Gastroesophageal sphincter (tissue), 4 donors: ENCODE measurements at regions not wholly inside any gene's neighbourhood (a gene's known extent, or its start where the extent isn't known, plus 50 kb on each side); places are given as distances from the start of the nearest gene placed in this dataset.

ENCODE experiments used
- ATAC-seq: fragments of 150-250 bp; one replicate; pipeline ENCODE4 v1.9.1; 2016; ENCODE audit warnings: mild to moderate bottlenecking, moderate library complexity
- H3K27ac ChIP-seq, 4 donors: fragments of 200-600 bp; sonication (generic) in 3 of 4; 1 replicate in 3 of 4; 2 replicates in 1 of 4; pipeline ENCODE4 v1.5.1; 2016 to 2019
- H3K27me3 ChIP-seq: fragments of 200-600 bp; sonication (generic); one replicate; pipeline ENCODE4 v1.5.1; 2019
- H3K36me3 ChIP-seq, 2 donors: fragments of 200-600 bp; sonication (generic); one replicate each; pipeline ENCODE4 v1.5.1; 2019; ENCODE audit warnings: control low read depth in 1 of 2
- H3K4me1 ChIP-seq, 3 donors: fragments of 200-600 bp; sonication (generic); 1 replicate in 2 of 3; 2 replicates in 1 of 3; pipeline ENCODE4 v1.5.1; 2016 to 2019; ENCODE audit warnings: control low read depth in 2 of 3
- H3K4me3 ChIP-seq, 2 donors: fragments of 200-600 bp; sonication (generic); one replicate each; pipeline ENCODE4 v1.5.1; 2019; ENCODE audit warnings: mild to moderate bottlenecking in 1 of 2, moderate library complexity in 1 of 2
- H3K9me3 ChIP-seq, 3 donors: fragments of 200-600 bp; sonication (generic); one replicate each; pipeline ENCODE4 v1.5.1; 2017 to 2019; ENCODE audit warnings: control low read depth in 2 of 3
- CTCF ChIP-seq, 4 experiments: fragments of 200-600 bp in 2 of 4; fragments of 450-650 bp in 2 of 4; sonication (generic) in 1 of 4; IDR thresholded peaks; one replicate each; pipeline ENCODE4 v1.5.1; 2017 to 2019; ENCODE audit warnings: antibody characterized with exemption in 4 of 4, mild to moderate bottlenecking in 2 of 4, moderate library complexity in 2 of 4
- EP300 ChIP-seq: sonication (generic); formaldehyde crosslinking; IDR thresholded peaks from one replicate; pipeline ENCODE4 v1.6.1; 2017; ENCODE audit warnings: antibody characterized with exemption, mild to moderate bottlenecking
- POLR2A ChIP-seq, 2 donors: fragments of 450-650 bp; IDR thresholded peaks; one replicate each; pipeline ENCODE4 v1.6.1; 2017; ENCODE audit warnings: antibody characterized with exemption in 2 of 2, mild to moderate bottlenecking in 2 of 2, moderate library complexity in 1 of 2
- POLR2AphosphoS5 ChIP-seq: sonication (generic); formaldehyde crosslinking; IDR thresholded peaks from one replicate; pipeline ENCODE4 v1.6.1; 2017; ENCODE audit warnings: antibody characterized with exemption
- WGBS, 2 donors: methylation state at CpG; one replicate each; pipeline ENCODE4 v1.1.5; 2018; ENCODE audit warnings: low coverage in 1 of 2; 5-methylcytosine and 5-hydroxymethylcytosine counted together

- 95 to 100% methylated on average over 2 of the region's 2 CpGs for WGBS, 2 donors
- no peaks in the 10 kb centered on the region for H3K27me3 ChIP-seq
- H3K4me1 ChIP-seq: no peaks in the 10 kb centered on the region
- no peaks in the 10 kb centered on the region for H3K36me3 ChIP-seq
- no peak for ATAC-seq
- no peak overlapping the region for H3K4me3 ChIP-seq
- no peaks in the 10 kb centered on the region for H3K9me3 ChIP-seq
- no peak overlapping the region for H3K27ac ChIP-seq
- TF ChIP-seq POLR2AphosphoS5 (no peak), EP300 (no peak), CTCF (IDR thresholded peaks at IDR 0.05) (no peak), POLR2A (IDR thresholded peaks at IDR 0.05) (no peak)
Observed at GRCh38 chr3:59262076-59262498, 212.3 kb upstream of the CFAP20DC start.

DNA sequence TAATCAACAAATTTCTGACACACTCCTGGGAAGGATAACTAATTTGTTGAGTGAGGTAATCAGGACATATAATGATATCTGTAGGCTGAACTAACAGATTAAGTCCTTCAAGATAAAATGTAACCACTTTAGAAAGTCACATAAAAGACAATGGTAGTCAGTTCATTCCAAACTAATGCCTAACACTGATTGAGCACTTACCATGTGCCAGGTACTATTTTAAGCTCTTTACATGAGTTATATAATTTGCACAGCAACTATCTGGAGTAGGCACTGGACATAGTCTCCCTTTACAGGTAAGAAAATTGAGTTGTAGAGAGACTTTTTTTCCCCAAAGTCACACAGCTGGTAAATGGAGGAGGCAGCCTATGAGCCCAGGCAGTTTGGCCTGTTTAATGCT is 211.2 kb upstream of the CFAP20DC start:
- Histone ChIP-seq H3K4me1 (no peaks in the 10 kb centered on the region), H3K27ac (no peak overlapping the region), H3K36me3 (no peaks in the 10 kb centered on the region), H3K9me3 (no peaks in the 10 kb centered on the region), H3K4me3 (no peak overlapping the region), H3K27me3 (no peaks in the 10 kb centered on the region)
- no peak for TF ChIP-seq POLR2A (IDR thresholded peaks at IDR 0.05)
- TF ChIP-seq CTCF (IDR thresholded peaks at IDR 0.05): no peak
- no peak for TF ChIP-seq EP300
- TF ChIP-seq POLR2AphosphoS5: no peak
- ATAC-seq: no peak

DNA sequence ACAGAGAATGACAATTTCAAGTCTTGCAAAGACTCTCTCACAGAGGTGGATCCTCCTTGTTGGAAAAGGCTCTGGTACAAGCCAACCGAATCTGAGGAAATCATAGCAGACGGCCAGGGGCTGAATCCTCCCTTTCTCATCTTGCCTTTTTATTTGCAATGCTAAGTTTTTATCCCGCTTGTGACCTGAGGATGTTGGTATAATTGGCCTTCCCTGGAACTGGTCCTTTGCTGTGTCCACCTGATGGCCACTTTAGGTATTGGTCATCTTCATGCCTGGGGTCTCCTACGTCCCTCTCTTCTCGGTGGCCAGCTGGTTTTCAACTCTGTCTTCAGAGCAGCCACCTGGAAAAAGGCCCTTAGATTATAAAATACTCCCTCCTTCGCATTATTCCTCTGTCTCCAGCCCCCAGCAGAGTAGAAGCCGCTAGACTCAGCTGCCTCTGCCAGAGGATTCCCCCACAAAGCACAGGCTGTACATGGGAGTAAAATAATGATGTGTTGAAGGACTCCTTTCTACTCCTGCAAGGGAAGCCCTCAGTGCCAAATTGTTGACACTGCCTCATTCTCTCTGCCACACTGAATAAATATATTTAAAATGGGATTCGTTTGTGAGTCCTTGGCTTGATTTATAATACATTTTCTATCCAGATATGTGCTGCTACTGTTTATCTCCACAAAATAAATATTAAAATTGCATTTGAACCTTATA is 208.9 kb upstream of the CFAP20DC start:
- TF ChIP-seq CTCF (IDR thresholded peaks at IDR 0.05) (no peak), POLR2A (IDR thresholded peaks at IDR 0.05) (no peak), POLR2AphosphoS5 (no peak), EP300 (no peak)
- Histone ChIP-seq H3K27ac (no peak overlapping the region), H3K4me1 (no peaks in the 10 kb centered on the region), H3K9me3 (no peaks in the 10 kb centered on the region), H3K36me3 (no peaks in the 10 kb centered on the region), H3K27me3 (no peaks in the 10 kb centered on the region), H3K4me3 (no peak overlapping the region)
- 72 to 85% methylated on average over 3 to 8 of the region's 8 CpGs for WGBS, 2 donors
- no peak for ATAC-seq

DNA sequence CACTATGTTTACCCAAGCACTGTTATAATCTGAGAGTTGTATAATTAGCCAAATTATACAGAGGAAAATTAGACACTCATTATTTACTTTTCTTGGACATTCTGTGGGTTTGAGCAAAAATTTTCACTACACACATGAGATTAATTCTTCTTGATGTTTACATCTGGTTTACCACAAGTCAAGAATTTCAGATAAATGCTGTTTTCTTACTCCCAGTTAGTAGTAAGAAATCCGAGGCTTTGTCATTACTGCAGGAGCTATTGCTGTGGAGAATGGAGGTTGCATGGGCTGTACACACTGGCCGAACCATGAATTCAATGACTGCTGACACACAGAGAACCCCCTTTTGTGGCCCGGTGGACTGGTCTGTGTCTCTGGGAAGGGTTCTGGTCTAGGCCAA is 207.7 kb upstream of the CFAP20DC start:
- no peak for TF ChIP-seq POLR2AphosphoS5
- TF ChIP-seq CTCF (IDR thresholded peaks at IDR 0.05): no peak
- no peak for TF ChIP-seq EP300
- no peak for TF ChIP-seq POLR2A (IDR thresholded peaks at IDR 0.05)
- 60 to 79% methylated on average over 1 to 3 of the region's 3 CpGs for WGBS, 2 donors
- H3K27ac ChIP-seq: no peak overlapping the region
- no peak for ATAC-seq
- no peaks in the 10 kb centered on the region for H3K4me1 ChIP-seq
- H3K4me3 ChIP-seq: no peak overlapping the region
- no peaks in the 10 kb centered on the region for H3K36me3 ChIP-seq
- no peaks in the 10 kb centered on the region for H3K9me3 ChIP-seq
- no peaks in the 10 kb centered on the region for H3K27me3 ChIP-seq

GRCh38 chr3:59256230-59256629 is 206.4 kb upstream of the CFAP20DC start:
- no peak for ATAC-seq
- H3K9me3 ChIP-seq: no peaks in the 10 kb centered on the region
- H3K27me3 ChIP-seq: no peaks in the 10 kb centered on the region
- H3K36me3 ChIP-seq: no peaks in the 10 kb centered on the region
- 60 to 75% methylated on average over 1 of the region's 1 CpG for WGBS, 2 donors
- no peak overlapping the region for H3K27ac ChIP-seq
- no peaks in the 10 kb centered on the region for H3K4me1 ChIP-seq
- H3K4me3 ChIP-seq: no peak overlapping the region
- TF ChIP-seq CTCF (IDR thresholded peaks at IDR 0.05): no peak
- no peak for TF ChIP-seq POLR2A (IDR thresholded peaks at IDR 0.05)
- TF ChIP-seq POLR2AphosphoS5: no peak
- no peak for TF ChIP-seq EP300
